ENCODE measurements at regions not wholly inside any gene's neighbourhood (a gene's known extent, or its start where the extent isn't known, plus 50 kb on each side); places are given as distances from the start of the nearest gene placed in this dataset.

GRCh38 chr11:105206633-105207032 is 67.1 kb upstream of the CARD18 start:
- Histone ChIP-seq H3K9me2 (ENCODE audit: insufficient read depth, low read length) (no peaks in the 10 kb centered on the region), H3K4me2 (ENCODE audit: low read length) (no peak overlapping the region), H3K27me3 (ENCODE audit: insufficient read depth, low read depth, low read length) (no peaks in the 10 kb centered on the region), H2AFZ (ENCODE audit: low read depth, low read length) (no peak overlapping the region), H4K20me1 (ENCODE audit: insufficient read depth) (no peaks in the 10 kb centered on the region), H3K9ac (ENCODE audit: low read length) (no peak overlapping the region), H3K79me2 (replicated peaks; ENCODE audit: insufficient read depth, low read length) (no peaks in the 10 kb centered on the region), H3K36me3 (ENCODE audit: insufficient read depth, low read length) (no peaks in the 10 kb centered on the region), H3K27ac (ENCODE audit: low read length) (no peak overlapping the region), H3F3A (ENCODE audit: insufficient read depth, low read length, poor library complexity, severe bottlenecking) (no peaks in the 10 kb centered on the region), H3K4me3 (ENCODE audit: low read length) (no peak overlapping the region), H3K9me3 (ENCODE audit: low read length) (no peaks in the 10 kb centered on the region)
- TF ChIP-seq POLR2AphosphoS5 (IDR thresholded peaks at IDR 0.05) (no peak), RAD21 (conservative IDR thresholded peaks at IDR 0.05) (no peak), TAF1 (IDR thresholded peaks at IDR 0.05; ENCODE audit: low read depth) (no peak), REST (IDR thresholded peaks at IDR 0.05; ENCODE audit: borderline replicate concordance) (no peak), SMC3 (conservative IDR thresholded peaks at IDR 0.05; ENCODE audit: poor library complexity) (no peak), MXI1 (conservative IDR thresholded peaks at IDR 0.05; ENCODE audit: poor library complexity, severe bottlenecking) (no peak), EP300 (conservative IDR thresholded peaks at IDR 0.05; ENCODE audit: poor library complexity, severe bottlenecking) (no peak), EZH2 (IDR thresholded peaks at IDR 0.05; ENCODE audit: borderline replicate concordance, insufficient read depth, low read length, poor library complexity, severe bottlenecking) (no peak), CTCF (IDR thresholded peaks at IDR 0.05; ENCODE audit: poor library complexity, severe bottlenecking) (no peak)

- no peak overlapping the region for H3K4me2 ChIP-seq (ENCODE audit: low read length)
- no peaks in the 10 kb centered on the region for H3K9me3 ChIP-seq (ENCODE audit: low read length)
- H3K9ac ChIP-seq (ENCODE audit: low read length): no peak overlapping the region
- no peaks in the 10 kb centered on the region for H4K20me1 ChIP-seq (ENCODE audit: insufficient read depth)
- no peaks in the 10 kb centered on the region for H3K36me3 ChIP-seq (ENCODE audit: insufficient read depth, low read length)
- H3K4me3 ChIP-seq (ENCODE audit: low read length): no peak overlapping the region
- no peaks in the 10 kb centered on the region for H3F3A ChIP-seq (ENCODE audit: insufficient read depth, low read length, poor library complexity, severe bottlenecking)
- no peaks in the 10 kb centered on the region for H3K9me2 ChIP-seq (ENCODE audit: insufficient read depth, low read length)
- H2AFZ ChIP-seq (ENCODE audit: low read depth, low read length): no peak overlapping the region
- no peak overlapping the region for H3K27ac ChIP-seq (ENCODE audit: low read length)
- H3K27me3 ChIP-seq (ENCODE audit: insufficient read depth, low read depth, low read length): no peaks in the 10 kb centered on the region
- TF ChIP-seq REST (IDR thresholded peaks at IDR 0.05; ENCODE audit: borderline replicate concordance) (no peak), EP300 (conservative IDR thresholded peaks at IDR 0.05; ENCODE audit: poor library complexity, severe bottlenecking) (no peak), CTCF (IDR thresholded peaks at IDR 0.05; ENCODE audit: poor library complexity, severe bottlenecking) (no peak), RAD21 (conservative IDR thresholded peaks at IDR 0.05) (no peak), SMC3 (conservative IDR thresholded peaks at IDR 0.05; ENCODE audit: poor library complexity) (no peak), TAF1 (IDR thresholded peaks at IDR 0.05; ENCODE audit: low read depth) (no peak), POLR2AphosphoS5 (IDR thresholded peaks at IDR 0.05) (no peak), MXI1 (conservative IDR thresholded peaks at IDR 0.05; ENCODE audit: poor library complexity, severe bottlenecking) (no peak), EZH2 (IDR thresholded peaks at IDR 0.05; ENCODE audit: borderline replicate concordance, insufficient read depth, low read length, poor library complexity, severe bottlenecking) (no peak)
- no peaks in the 10 kb centered on the region for H3K79me2 ChIP-seq (replicated peaks; ENCODE audit: insufficient read depth, low read length)
These were observed 65.1 kb upstream of the CARD18 start for GRCh38 chr11:105204636-105205035.
